ENCODE measurements at regions not wholly inside any gene's neighbourhood (a gene's known extent, or its start where the extent isn't known, plus 50 kb on each side); places are given as distances from the start of the nearest gene placed in this dataset.

GRCh38 chr14:86321151-86321550 lies 791.2 kb downstream of the FLRT2 start:
- TF ChIP-seq CTCF (IDR thresholded peaks at IDR 0.05) (no peak), POLR2A (IDR thresholded peaks at IDR 0.05; ENCODE audit: low read depth) (no peak), POLR2AphosphoS5 (IDR thresholded peaks at IDR 0.05) (no peak)
